ENCODE measurements at regions not wholly inside any gene's neighbourhood (a gene's known extent, or its start where the extent isn't known, plus 50 kb on each side); places are given as distances from the start of the nearest gene placed in this dataset.

- TF ChIP-seq, protein P1, sequence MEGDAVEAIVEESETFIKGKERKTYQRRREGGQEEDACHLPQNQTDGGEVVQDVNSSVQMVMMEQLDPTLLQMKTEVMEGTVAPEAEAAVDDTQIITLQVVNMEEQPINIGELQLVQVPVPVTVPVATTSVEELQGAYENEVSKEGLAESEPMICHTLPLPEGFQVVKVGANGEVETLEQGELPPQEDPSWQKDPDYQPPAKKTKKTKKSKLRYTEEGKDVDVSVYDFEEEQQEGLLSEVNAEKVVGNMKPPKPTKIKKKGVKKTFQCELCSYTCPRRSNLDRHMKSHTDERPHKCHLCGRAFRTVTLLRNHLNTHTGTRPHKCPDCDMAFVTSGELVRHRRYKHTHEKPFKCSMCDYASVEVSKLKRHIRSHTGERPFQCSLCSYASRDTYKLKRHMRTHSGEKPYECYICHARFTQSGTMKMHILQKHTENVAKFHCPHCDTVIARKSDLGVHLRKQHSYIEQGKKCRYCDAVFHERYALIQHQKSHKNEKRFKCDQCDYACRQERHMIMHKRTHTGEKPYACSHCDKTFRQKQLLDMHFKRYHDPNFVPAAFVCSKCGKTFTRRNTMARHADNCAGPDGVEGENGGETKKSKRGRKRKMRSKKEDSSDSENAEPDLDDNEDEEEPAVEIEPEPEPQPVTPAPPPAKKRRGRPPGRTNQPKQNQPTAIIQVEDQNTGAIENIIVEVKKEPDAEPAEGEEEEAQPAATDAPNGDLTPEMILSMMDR (IDR thresholded peaks at IDR 0.05; ENCODE audit: low read depth, low read length), result no peak
- no peak overlapping the region for H3K4me3 ChIP-seq (ENCODE audit: low read depth, low read length)
Measured at GRCh38 chr6:148213366-148213765, 129.3 kb upstream of the SASH1 start.

DNA sequence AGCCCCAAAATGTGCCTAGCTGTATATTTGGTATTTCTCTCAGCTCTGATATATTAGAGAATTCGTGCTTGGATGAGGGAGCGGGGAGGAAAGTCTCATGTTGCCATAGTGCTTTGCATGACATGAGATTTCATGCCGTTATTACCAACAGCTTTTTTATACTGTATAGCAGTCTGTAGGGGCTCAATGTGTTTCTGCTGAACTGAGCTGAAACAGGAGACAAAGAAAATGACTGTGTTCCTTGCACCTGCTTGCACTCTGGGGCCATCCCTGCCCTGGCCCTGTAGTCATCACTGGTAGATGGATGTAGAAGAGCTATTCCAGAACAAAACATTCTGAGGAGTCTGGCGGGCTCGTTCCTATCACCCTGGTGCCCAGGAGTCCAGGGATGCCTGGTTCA lies 128.0 kb upstream of the SASH1 start:
- TF ChIP-seq, protein P1 (IDR thresholded peaks at IDR 0.05; ENCODE audit: low read depth, low read length), result no peak
- H3K4me3 ChIP-seq (ENCODE audit: low read depth, low read length), result no peak overlapping the region

DNA sequence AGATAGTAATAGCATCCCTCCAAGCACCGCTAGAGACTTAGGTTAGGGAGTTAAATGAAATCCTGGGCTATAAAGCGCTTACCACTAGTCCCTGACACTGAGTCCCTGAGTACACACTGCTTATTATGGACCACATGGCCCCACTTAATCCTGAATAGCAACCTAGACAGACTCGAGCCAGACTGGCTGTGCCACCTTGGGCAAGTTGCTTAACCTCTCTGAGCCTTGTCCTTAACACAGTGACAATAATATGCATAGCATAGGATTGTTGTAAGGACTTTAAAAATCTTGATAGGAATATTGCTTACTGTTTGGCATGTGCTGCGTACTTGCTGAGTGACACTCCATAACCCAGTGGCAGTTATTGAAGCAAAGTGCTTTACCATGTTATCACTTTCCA lies 125.6 kb upstream of the SASH1 start:
- no peak overlapping the region for H3K4me3 ChIP-seq (ENCODE audit: low read depth, low read length)
- TF ChIP-seq, protein P1 (IDR thresholded peaks at IDR 0.05; ENCODE audit: low read depth, low read length), result no peak

- TF ChIP-seq, protein P1 (IDR thresholded peaks at IDR 0.05; ENCODE audit: low read depth, low read length), result no peak
- H3K4me3 ChIP-seq (ENCODE audit: low read depth, low read length), result no peak overlapping the region
Measured at GRCh38 chr6:148217921-148218320, 124.7 kb upstream of the SASH1 start.

GRCh38 chr6:148218542-148219258 lies 123.9 kb upstream of the SASH1 start:
- H3K4me3 ChIP-seq (ENCODE audit: low read depth, low read length), result no peak overlapping the region
- TF ChIP-seq, protein P1 (IDR thresholded peaks at IDR 0.05; ENCODE audit: low read depth, low read length), result no peak

DNA sequence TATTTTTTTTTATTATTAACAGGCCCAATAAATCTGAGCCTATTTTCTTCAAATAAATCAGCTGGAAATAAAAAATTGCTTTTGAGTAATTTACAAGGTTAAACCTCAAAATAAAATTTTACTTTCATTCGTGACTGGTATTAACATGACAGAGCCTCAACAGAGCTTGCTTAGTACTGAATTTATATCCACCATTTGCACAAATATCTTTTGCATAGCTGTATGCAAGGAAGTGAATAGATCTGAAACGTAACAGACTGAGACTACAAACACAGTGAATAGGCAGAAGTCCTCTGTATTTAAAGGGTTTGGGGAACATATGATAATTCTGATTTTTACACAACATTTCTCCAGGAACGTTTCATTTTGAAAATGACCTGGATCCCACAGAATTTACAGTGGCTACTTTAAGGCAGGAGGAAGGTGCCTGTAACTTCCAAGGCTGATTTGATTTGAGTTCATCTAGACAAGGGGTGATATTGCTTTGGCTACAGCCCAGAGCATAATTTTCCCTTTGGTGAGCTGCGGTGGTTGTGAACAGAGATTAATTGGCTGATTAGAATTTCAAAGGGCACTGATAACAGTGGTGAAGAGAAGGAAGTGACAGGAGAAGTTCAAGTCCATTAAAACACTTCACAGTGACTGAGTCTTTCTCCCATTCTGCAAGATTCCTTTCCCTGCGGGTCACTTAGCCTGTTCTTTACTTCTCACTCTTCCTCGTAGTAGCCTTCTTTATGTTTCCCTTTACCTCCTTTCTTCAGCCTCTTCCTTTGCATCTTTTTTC lies 121.2 kb upstream of the SASH1 start:
- H3K4me3 ChIP-seq (ENCODE audit: low read depth, low read length), result no peak overlapping the region
- TF ChIP-seq, protein P1 (IDR thresholded peaks at IDR 0.05; ENCODE audit: low read depth, low read length), result no peak

GRCh38 chr6:148222376-148222775 lies 120.3 kb upstream of the SASH1 start:
- H3K4me3 ChIP-seq (ENCODE audit: low read depth, low read length), result no peak overlapping the region
- TF ChIP-seq, protein P1 (IDR thresholded peaks at IDR 0.05; ENCODE audit: low read depth, low read length), result no peak

Measured in WI38 (cell line).